GM19452 (cell line): ENCODE measurements at regions not wholly inside any gene's neighbourhood (a gene's known extent, or its start where the extent isn't known, plus 50 kb on each side); places are given as distances from the start of the nearest gene placed in this dataset.
"Not testable (repeated sequence)": the region's sequence is repeated elsewhere in the genome, so short reads cannot be mapped to it uniquely, and the experiment has no call there.

Experiments used
- ATAC-seq: cut with Tn5 transposase; IDR thresholded peaks from one replicate; pipeline ENCODE4 v1.9.1; 2021; ENCODE audit not compliant: unreplicated experiment

DNA sequence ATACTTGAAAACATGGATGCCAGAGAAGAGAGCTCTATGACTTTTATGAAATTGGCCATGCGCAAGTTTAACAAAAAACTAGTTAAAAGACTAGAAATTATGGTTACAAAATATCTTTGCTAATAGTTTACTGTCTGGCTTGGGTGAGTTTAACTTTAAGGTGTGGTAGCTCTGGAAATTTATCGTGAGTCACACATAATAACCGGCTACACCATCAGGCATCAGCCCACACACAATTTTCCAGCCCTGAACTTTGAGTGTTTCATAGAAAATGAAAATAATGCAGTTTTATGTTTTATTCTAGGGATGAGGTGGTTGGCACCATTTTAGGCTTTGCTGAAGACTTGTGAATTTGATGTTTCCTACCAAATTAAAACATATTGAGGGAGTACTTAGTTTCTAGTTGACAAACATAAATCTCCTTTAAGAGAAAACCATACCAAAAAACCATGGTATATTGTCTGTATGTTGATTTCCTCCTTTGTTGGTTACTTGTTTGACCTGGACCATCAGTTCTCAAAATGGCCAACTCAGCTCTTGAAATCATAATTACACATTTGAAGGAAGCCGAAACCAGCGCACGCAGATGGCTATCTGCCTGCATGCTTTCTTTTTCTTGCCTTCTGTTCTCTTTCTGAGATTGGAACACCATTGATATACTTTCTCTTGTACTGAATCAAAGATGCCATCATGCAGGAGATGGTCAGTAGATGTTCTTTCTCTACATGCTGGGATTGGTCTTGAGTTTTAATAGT is 125.1 kb downstream of the AKAP11 start:
- no peak for ATAC-seq

GRCh38 chr13:42398533-42398932 is 126.6 kb downstream of the AKAP11 start:
- ATAC-seq = no peak

DNA sequence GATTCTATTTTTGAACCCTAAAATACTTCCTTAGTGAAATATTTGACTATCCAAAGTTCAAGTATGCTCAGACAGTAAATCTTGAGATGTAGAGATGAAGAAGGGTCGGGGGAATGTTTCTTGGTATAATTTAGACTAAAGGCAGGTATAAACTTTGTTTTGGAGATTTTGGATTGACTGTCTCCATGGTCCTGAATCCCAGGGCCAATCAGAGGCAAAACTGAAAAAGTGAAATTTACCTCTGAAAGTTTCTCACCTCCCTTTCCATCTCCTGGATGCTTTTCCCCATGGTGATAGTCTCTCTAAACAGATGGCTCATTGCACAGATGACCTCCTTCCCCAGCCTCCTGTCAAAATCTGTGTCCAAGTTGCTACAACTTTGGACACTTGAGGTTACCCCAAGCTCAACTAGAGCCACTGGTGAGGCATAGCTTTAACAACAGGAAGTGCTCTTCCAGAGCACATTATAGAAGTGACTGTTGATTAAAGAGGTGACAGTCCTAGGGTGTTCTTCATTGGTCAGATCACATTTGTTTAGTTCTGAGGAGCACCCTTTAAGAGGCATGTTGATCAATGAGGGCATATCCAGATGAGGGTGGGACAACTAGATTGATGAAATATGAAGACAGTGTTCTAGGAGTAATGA is 128.4 kb downstream of the AKAP11 start:
- no peak for ATAC-seq

GRCh38 chr13:42401376-42401775 is 129.4 kb downstream of the AKAP11 start:
- no peak for ATAC-seq

- peak; percentile 73 for ATAC-seq
Observed at GRCh38 chr13:42405665-42406390, 133.9 kb downstream of the AKAP11 start.

- ATAC-seq = no peak
Observed at GRCh38 chr13:42409075-42409474, 137.1 kb downstream of the AKAP11 start.

DNA sequence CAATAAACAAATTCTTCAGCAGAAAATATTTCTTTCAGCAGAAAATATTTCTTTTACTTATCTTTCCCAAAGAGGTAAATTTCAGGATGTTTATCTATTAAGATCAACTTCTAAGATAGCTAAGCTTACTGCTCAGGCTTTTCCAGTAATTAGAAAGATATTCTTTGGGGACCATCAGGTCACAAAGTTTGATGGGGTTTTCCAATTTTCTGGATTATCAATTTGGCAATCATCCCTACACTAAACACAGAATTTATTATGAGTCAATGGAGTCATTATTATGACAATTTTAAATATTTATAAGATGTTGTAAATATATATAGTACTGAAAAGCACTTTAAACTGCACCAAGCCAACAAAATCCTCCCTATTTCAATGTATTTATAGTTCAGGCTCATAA is 137.6 kb downstream of the AKAP11 start:
- no peak for ATAC-seq

- ATAC-seq = peak; percentile 42
Observed at GRCh38 chr13:42412812-42413483, 141.0 kb downstream of the AKAP11 start.

DNA sequence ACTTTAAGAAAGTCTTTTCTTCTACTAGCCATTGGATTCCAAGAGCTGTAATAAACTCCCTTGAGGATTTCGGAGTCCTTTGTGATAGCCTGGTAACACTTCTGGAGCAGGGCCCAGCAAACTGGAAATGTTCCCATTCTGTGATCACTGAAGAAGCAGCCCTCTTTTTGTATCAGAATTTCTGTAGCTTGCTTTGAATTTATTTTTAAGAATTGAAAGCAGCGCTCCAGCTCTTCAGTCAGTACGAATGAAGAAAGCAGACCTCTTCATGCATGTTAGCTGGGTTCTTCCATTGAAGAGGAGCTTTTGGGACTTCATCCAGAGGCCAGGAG is 141.5 kb downstream of the AKAP11 start:
- no peak for ATAC-seq

GRCh38 chr13:42417626-42418025 is 145.7 kb downstream of the AKAP11 start:
- ATAC-seq = no peak

GRCh38 chr13:42418184-42418583 is 146.2 kb downstream of the AKAP11 start:
- ATAC-seq = no peak

DNA sequence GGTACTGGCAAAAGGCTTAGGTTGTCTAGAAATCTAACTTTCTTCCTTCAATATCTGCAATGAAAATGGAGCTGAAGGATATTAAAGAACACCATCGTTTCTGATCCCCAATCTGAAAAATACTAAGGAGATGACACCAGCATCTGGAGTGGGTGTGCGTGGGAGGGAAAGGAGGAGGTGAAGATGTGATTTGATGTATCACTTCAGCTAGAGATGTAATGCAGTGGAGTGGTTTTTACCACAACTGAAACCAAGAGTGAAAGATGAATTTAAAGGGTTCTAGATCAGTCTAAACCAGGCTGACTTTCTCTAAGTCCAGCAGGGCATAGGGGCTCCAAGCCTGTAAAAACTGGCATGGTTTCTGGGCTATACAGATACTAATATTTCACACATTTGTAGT is 148.4 kb downstream of the AKAP11 start:
- peak; percentile 90 for ATAC-seq

DNA sequence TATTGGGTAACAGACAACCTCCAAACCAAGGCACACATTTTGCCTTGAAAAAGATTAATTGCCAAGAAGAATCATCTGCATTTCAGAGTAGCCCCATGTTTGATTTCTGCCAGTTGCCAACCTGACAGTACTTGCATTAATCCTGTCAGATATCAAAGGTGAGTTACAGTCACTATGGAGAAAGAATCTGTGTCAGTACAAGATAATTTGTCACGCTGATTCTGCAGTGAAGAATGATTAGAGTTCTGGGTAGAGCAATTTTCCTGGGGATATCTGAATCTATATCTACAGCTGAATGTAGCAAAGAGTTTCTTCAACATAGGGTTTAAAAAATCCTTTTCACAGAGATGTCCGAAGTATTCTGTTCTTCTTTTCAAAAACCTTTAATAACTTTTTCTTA is 150.7 kb downstream of the AKAP11 start:
- ATAC-seq = no peak

- ATAC-seq = no peak
Observed at GRCh38 chr13:42424182-42424581, 149.8 kb upstream of the TNFSF11 start.

DNA sequence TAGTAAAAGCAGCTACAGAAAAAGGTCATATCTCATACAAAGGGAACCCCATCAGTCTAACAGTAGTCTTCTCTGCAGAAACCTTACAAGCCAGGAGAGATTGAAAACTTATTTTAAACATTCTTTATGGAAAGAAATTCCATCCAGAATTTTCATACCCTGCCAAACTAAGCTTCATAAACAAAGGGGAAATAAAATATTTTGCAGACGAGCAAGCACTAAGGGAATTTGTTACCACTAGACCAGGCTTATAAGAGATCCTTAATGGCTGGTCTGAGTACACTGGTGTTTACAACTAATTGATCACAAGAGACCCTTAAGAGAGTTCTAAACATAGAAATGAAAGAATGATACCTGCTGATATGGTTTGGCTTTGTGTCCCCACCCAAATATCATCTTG is 128.6 kb upstream of the TNFSF11 start:
- no peak for ATAC-seq

DNA sequence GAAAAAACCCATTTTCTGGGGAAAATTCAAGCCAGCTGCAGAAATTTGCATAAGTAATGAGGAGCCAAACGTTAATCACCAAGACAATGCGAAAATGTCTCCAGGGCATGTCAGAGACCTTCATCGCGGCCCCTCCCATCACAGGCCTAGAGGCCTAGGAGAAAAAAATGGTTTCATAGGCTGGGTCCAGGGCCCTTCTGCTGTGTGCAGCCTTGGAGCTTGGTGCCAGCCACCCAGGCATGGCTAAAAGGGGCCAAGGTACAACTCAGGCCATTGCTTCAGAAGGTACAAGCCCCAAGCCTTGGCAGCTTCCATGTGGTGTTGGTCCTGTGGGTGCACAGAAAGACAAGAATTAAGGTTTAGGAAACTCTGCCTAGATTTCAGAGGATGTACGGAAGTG is 127.4 kb upstream of the TNFSF11 start:
- not testable (repeated sequence) for ATAC-seq

DNA sequence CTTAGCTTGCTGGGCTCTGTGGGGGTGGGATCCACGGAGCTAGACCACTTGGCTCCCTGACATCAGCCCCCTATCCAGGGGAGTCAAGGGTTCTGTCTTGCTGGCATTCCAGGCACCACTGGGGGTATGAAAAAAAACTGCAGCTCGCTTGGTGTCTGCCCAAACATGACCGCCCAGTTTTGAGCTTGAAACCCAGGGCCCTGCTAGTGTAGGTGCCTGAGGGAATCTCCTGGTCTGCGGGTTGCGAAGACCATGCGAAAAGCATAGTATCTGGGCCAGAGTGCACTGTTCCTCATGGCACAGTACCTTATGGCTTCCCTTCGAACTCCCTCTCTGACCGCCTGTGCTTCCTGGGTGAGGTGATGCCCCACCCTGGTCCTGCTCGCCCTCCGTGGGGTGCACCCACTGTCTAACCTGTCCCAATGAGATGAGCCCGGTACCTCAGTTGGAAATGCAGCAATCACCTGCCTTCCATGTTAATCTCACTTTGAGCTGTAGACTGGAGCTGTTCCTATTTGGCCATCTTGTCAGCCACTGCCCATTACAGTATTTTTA is 120.8 kb upstream of the TNFSF11 start:
- ATAC-seq = no peak

DNA sequence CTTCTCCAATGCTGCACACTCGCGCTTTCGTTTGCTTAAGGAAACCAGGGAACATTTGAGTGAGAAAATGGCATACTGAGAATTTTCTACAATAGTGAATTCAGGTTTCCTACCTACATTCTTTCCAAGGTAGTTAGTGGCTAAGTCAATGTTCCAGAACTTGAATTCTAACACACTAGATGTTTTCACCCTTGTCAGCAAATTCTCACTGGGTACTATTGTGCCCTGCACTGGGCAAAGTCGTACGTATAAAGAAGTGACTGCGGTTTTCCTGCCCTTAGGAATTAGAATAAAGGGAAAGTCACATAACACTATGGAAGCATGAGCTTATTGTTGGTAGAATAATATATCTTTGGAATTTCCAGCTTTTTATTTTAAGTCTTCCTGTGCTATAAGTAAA is 119.2 kb upstream of the TNFSF11 start:
- ATAC-seq = no peak

DNA sequence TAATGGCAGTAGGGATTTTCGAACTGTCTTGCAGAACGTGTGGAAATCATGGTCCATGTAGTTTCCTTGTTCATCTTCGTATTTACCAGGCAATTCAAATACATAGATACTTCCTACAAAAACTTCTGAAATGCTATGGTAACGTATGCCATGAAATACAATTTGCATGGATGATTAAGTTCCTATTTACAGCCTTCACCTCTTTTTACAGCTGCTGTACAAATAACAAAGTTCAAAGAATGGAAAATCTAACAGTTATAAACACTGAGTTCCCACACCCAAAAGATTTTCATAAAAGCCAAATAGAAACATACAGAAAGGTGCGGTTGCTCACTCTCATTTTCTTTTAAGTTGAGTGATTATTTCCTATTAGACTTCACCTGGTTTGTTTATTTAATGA is 115.8 kb upstream of the TNFSF11 start:
- ATAC-seq = no peak

- ATAC-seq = no peak
Observed at GRCh38 chr13:42466123-42466522, 107.8 kb upstream of the TNFSF11 start.

GRCh38 chr13:42466609-42467008 is 107.3 kb upstream of the TNFSF11 start:
- ATAC-seq = no peak
